SK-N-SH (cell line): ENCODE measurements at regions not wholly inside any gene's neighbourhood (a gene's known extent, or its start where the extent isn't known, plus 50 kb on each side); places are given as distances from the start of the nearest gene placed in this dataset.

Experiments used
- CTCF ChIA-PET: fragments of 300-600, 350-600 bp; formaldehyde crosslinking; extraction: SDS; loops from one replicate; lab custom pipeline; 2021; lab: Yijun Ruan, JAX
- POLR2A ChIA-PET: fragments of 350-600 bp; sonication (Branson Sonifier 250); formaldehyde crosslinking; extraction: SDS; loops from one replicate; lab custom pipeline; 2020; ENCODE audit warnings: antibody characterized with exemption, inconsistent platforms; lab: Yijun Ruan, JAX
- DNase-seq: peaks from one replicate; pipeline ENCODE4 v3.0.0; 2012
- H2AFZ ChIP-seq: fragments of 200-600 bp; sonication (generic); 2 replicates; pipeline ENCODE4 v1.8.1; 2016; ENCODE audit warnings: antibody characterized with exemption, mild to moderate bottlenecking, low read depth
- H3F3A ChIP-seq: fragments of 200-600 bp; sonication (generic); replicated peaks from 2 replicates; pipeline ENCODE3; 2016; ENCODE audit warnings: antibody characterized with exemption, mild to moderate bottlenecking; ENCODE audit not compliant: insufficient read depth
- H3K27ac ChIP-seq, 2 experiments: fragments of 200-500 bp in 1 of 2; fragments of 200-600 bp in 1 of 2; sonication (Bioruptor generic) in 1 of 2; sonication (generic), shearing (Covaris generic) in 1 of 2; 2 replicates each; pipeline versions ENCODE4 v1.5.1 to v1.6.1; 2014 to 2016; ENCODE audit warnings: low read depth in 2 of 2, inconsistent platforms in 1 of 2, low read length in 1 of 2, mild to moderate bottlenecking in 1 of 2, mixed read lengths in 1 of 2
- H3K27me3 ChIP-seq: fragments of 200-600 bp; sonication (generic), shearing (Covaris generic); 2 replicates; pipeline ENCODE4 v1.6.1; 2016; ENCODE audit warnings: mixed run types; ENCODE audit not compliant: insufficient read depth
- H3K36me3 ChIP-seq, 2 experiments: fragments of 200-500 bp in 1 of 2; fragments of 200-600 bp in 1 of 2; sonication (Bioruptor generic) in 1 of 2; sonication (generic) in 1 of 2; replicated peaks in 1 of 2; 2 replicates each; pipeline versions ENCODE3 to v1.5.1; 2014 to 2016; ENCODE audit warnings: low read length in 1 of 2, mild to moderate bottlenecking in 1 of 2; ENCODE audit not compliant: insufficient read depth in 2 of 2, control insufficient read depth in 1 of 2
- H3K4me1 ChIP-seq, 2 experiments: fragments of 200-500 bp in 1 of 2; fragments of 200-600 bp in 1 of 2; sonication (Bioruptor generic) in 1 of 2; sonication (generic), shearing (Covaris generic) in 1 of 2; 2 replicates each; pipeline versions ENCODE4 v1.5.1 to v1.6.1; 2014 to 2016; ENCODE audit warnings: low read depth in 1 of 2, low read length in 1 of 2, mixed run types in 1 of 2; ENCODE audit not compliant: insufficient read depth in 2 of 2, control insufficient read depth in 1 of 2
- H3K4me2 ChIP-seq: fragments of 200-600 bp; sonication (generic), shearing (Covaris generic); 2 replicates; pipeline ENCODE4 v1.6.1; 2017; ENCODE audit warnings: mixed run types
- H3K4me3 ChIP-seq, 2 experiments: fragments of 200-500 bp in 1 of 2; fragments of 200-600 bp in 1 of 2; sonication (Bioruptor generic) in 1 of 2; sonication (generic), shearing (Covaris generic) in 1 of 2; 2 replicates each; pipeline versions ENCODE4 v1.5.1 to v1.8.1; 2014 to 2016; ENCODE audit warnings: low read depth in 2 of 2, inconsistent platforms in 1 of 2, low read length in 1 of 2, mild to moderate bottlenecking in 1 of 2, mixed read lengths in 1 of 2, moderate library complexity in 1 of 2
- H3K79me2 ChIP-seq: fragments of 200-600 bp; sonication (generic); 2 replicates; pipeline ENCODE4 v1.8.1; 2017; ENCODE audit warnings: mild to moderate bottlenecking; ENCODE audit not compliant: insufficient read depth
- H3K9ac ChIP-seq: fragments of 200-600 bp; sonication (generic); 2 replicates; pipeline ENCODE4 v1.6.1; 2017; ENCODE audit warnings: mixed run types
- H3K9me2 ChIP-seq: fragments of 200-600 bp; sonication (generic); 2 replicates; pipeline ENCODE4 v1.6.1; 2017; ENCODE audit warnings: mixed run types
- H3K9me3 ChIP-seq: fragments of 200-600 bp; sonication (generic); 2 replicates; pipeline ENCODE4 v1.6.1; 2017; ENCODE audit warnings: mixed run types, mild to moderate bottlenecking, moderate library complexity
- H4K20me1 ChIP-seq: fragments of 200-600 bp; sonication (generic); 2 replicates; pipeline ENCODE4 v1.6.1; 2017; ENCODE audit warnings: mild to moderate bottlenecking, mixed run types; ENCODE audit not compliant: insufficient read depth
- CTCF ChIP-seq: fragments of 200-600 bp; sonication (generic); IDR thresholded peaks from 2 replicates; pipeline ENCODE4 v1.6.1; 2017; ENCODE audit warnings: antibody characterized with exemption, mild to moderate bottlenecking, moderate library complexity
- FOXM1 ChIP-seq: IDR thresholded peaks from 2 replicates; pipeline ENCODE4 v1.4.0; 2012; ENCODE audit warnings: low read depth, mild to moderate bottlenecking
- GATA2 ChIP-seq: sonication (generic); formaldehyde crosslinking; IDR thresholded peaks from 2 replicates; pipeline ENCODE4 v1.5.0; 2020; ENCODE audit warnings: mild to moderate bottlenecking, missing genetic modification reagents
- MAX ChIP-seq: IDR thresholded peaks from 2 replicates; pipeline ENCODE4 v1.4.0; 2012; ENCODE audit warnings: low read depth
- MEF2A ChIP-seq: IDR thresholded peaks from 2 replicates; pipeline ENCODE4 v1.4.0; 2012; ENCODE audit warnings: low read depth, borderline replicate concordance
- MXI1 ChIP-seq: IDR thresholded peaks from 2 replicates; pipeline ENCODE4 v1.6.1; 2012; ENCODE audit warnings: mild to moderate bottlenecking, low read depth, low read length, improper control_type of control experiment
- NRF1 ChIP-seq: IDR thresholded peaks from 2 replicates; pipeline ENCODE4 v1.6.1; 2012; ENCODE audit warnings: low read depth, mild to moderate bottlenecking, low read length
- POLR2AphosphoS5 ChIP-seq: IDR thresholded peaks from 2 replicates; pipeline ENCODE4 v1.6.1; 2012; ENCODE audit warnings: low read depth, low read length
- RCOR1 ChIP-seq: fragments of 150-350 bp; IDR thresholded peaks from 2 replicates; pipeline ENCODE4 v1.6.1; 2017; ENCODE audit warnings: antibody characterized with exemption, low read length
- RFX5 ChIP-seq: IDR thresholded peaks from 2 replicates; pipeline ENCODE4 v1.6.1; 2012; ENCODE audit warnings: mild to moderate bottlenecking, improper control_type of control experiment, low read length
- TEAD4 ChIP-seq: IDR thresholded peaks from 2 replicates; pipeline ENCODE4 v1.4.0; 2012; ENCODE audit warnings: mild to moderate bottlenecking, borderline replicate concordance; ENCODE audit not compliant: insufficient read depth
- USF2 ChIP-seq: fragments of 150-350 bp; IDR thresholded peaks from 2 replicates; pipeline ENCODE4 v1.6.1; 2017; ENCODE audit warnings: antibody characterized with exemption, low read length, low read depth, borderline replicate concordance
- WGBS: methylation state at CpG from one replicate; pipeline ENCODE4 v1.1.6; 2017; ENCODE audit warnings: low lambda C conversion rate; 5-methylcytosine and 5-hydroxymethylcytosine counted together

GRCh38 chr1:70891051-70891843 is 156.4 kb downstream of the PTGER3 start:
- Histone ChIP-seq H3K9ac (no peak overlapping the region), H3K27ac (no peak overlapping the region), H3F3A (no peaks in the 10 kb centered on the region), H3K4me3 (no peak overlapping the region; a peak in 1 of 4 replicates), H3K9me3 (no peaks in the 10 kb centered on the region), H3K27me3 (no peaks in the 10 kb centered on the region), H3K4me1 (peaks cover 0 to 21% of the 10 kb centered on the region in 2 experiments; a peak in 2 of 4 replicates), H3K4me2 (no peak overlapping the region)
- POLR2A ChIA-PET, result interaction anchor here (0.5 kb wide), 1 partner anchor 550 kb away, joined by 3 read pairs; no protein-coding TSS in a partner anchor
- no peak for TF ChIP-seq MAX
- no peak for TF ChIP-seq RFX5
- TF ChIP-seq MEF2A, result 0 out of 2 replicates have a peak, but pooled peaks have one; percentile 24
- TF ChIP-seq, all 33 proteins: peak for 1
- Histone ChIP-seq H3K79me2 (no peaks in the 10 kb centered on the region), H3K9me2 (no peaks in the 10 kb centered on the region), H3K36me3 (no peaks in the 10 kb centered on the region), H2AFZ (no peak overlapping the region), H4K20me1 (no peaks in the 10 kb centered on the region)
- no peak for DNase-seq
- CTCF ChIA-PET, result no interaction called here

- Histone ChIP-seq H3K9me2 (no peaks in the 10 kb centered on the region), H3K27ac (no peak overlapping the region), H3K9me3 (no peaks in the 10 kb centered on the region), H3K4me3 (no peak overlapping the region), H3K36me3 (no peaks in the 10 kb centered on the region), H3K4me1 (peaks cover 0 to 21% of the 10 kb centered on the region in 2 experiments; a peak in 2 of 4 replicates), H3K79me2 (no peaks in the 10 kb centered on the region), H4K20me1 (no peaks in the 10 kb centered on the region), H3K27me3 (no peaks in the 10 kb centered on the region), H2AFZ (no peak overlapping the region), H3F3A (no peaks in the 10 kb centered on the region), H3K4me2 (no peak overlapping the region), H3K9ac (no peak overlapping the region)
- WGBS, result 75% methylated on average over 2 of the region's 2 CpGs
- TF ChIP-seq POLR2AphosphoS5, result no peak
- CTCF ChIA-PET, result no interaction called here
- DNase-seq, result no peak
- POLR2A ChIA-PET, result no interaction called here
These were observed 155.5 kb downstream of the PTGER3 start for GRCh38 chr1:70892140-70892539.

DNA sequence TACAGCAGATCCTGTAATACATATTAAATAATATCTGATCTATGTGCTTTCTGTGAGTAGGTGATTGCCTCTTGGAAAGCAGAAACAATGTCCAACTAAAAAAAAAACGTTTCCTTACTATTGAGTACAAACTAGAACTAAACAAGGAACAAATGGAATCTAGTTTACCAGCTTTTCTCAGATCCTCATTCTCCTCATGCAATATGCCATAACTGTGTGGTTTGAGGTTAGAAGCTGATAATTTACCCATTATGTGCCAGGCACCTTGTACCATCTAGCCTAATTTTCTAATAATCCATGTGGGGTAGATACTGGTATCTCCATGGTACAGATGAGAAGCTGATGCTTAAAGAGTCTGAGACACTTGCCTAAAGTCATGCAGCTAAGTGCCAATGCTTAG is 154.7 kb downstream of the PTGER3 start:
- Histone ChIP-seq H3K4me2 (no peak overlapping the region), H3K9me2 (no peaks in the 10 kb centered on the region), H2AFZ (no peak overlapping the region), H3F3A (no peaks in the 10 kb centered on the region), H3K36me3 (no peaks in the 10 kb centered on the region), H3K4me3 (no peak overlapping the region), H3K9ac (no peak overlapping the region), H4K20me1 (no peaks in the 10 kb centered on the region), H3K9me3 (no peaks in the 10 kb centered on the region), H3K4me1 (peaks cover 0 to 17% of the 10 kb centered on the region in 2 experiments; a peak in 2 of 4 replicates), H3K79me2 (no peaks in the 10 kb centered on the region), H3K27ac (no peak overlapping the region), H3K27me3 (no peaks in the 10 kb centered on the region)
- CTCF ChIA-PET, result interaction anchor here (1.5 kb wide), 1 partner anchor 364 kb away, joined by 4 read pairs; no protein-coding TSS in a partner anchor
- DNase-seq, result no peak
- TF ChIP-seq USF2 (no peak), FOXM1 (no peak), RCOR1 (no peak), GATA2 (CRISPR knock-in tag) (no peak), MXI1 (no peak), TEAD4 (no peak), MEF2A (no peak), CTCF (no peak), NRF1 (no peak)
- 8% methylated on average over 1 of the region's 1 CpG for WGBS
- POLR2A ChIA-PET, result no interaction called here
